ENCODE measurements at regions not wholly inside any gene's neighbourhood (a gene's known extent, or its start where the extent isn't known, plus 50 kb on each side); places are given as distances from the start of the nearest gene placed in this dataset.

DNA sequence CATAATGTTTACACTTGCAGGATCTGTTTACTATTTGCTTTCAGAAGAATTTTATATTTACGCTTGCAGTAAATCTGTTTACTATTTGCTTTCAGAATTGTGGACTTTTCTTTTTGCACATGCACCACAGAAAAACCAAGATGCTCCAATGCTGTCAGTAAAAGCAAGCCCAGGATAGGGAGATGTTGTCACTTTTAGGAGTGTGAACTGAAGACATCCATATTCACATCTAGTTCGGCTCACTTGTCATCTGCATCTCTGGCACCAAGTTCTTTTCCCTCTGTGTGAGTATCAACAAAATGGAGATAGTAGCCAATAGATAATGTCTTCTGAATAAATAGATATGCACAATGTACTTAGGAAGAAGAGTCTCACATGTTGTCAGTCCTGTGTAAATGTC lies 109.3 kb upstream of the MXRA5 start:
- H3K9ac ChIP-seq (replicated peaks; ENCODE audit: extremely low read depth, insufficient read depth, low read length), result no peak overlapping the region
- no peaks in the 10 kb centered on the region for H3K9me1 ChIP-seq (replicated peaks; ENCODE audit: control insufficient read depth, extremely low read depth, insufficient read depth, low read length)
- no peaks in the 10 kb centered on the region for H3K36me3 ChIP-seq (ENCODE audit: control insufficient read depth in 2 of 2, extremely low read depth in 1 of 2, insufficient read depth in 2 of 2, low read length in 2 of 2)
- intact Hi-C loops (cut with micrococcal nuclease), result no loop called here
- no peaks in the 10 kb centered on the region for H3K4me1 ChIP-seq (ENCODE audit: control insufficient read depth, extremely low read depth, insufficient read depth, low read length)
- FAIRE-seq (no peak), DNase-seq (ENCODE audit: low read depth, low spot score) (no peak)
- no peak overlapping the region for H3K4me3 ChIP-seq (replicated peaks in 1 of 3; ENCODE audit: insufficient read depth in 1 of 3, low read depth in 1 of 3, low read length in 3 of 3)
- H2AFZ ChIP-seq (ENCODE audit: low read depth, low read length), result no peak overlapping the region
- H3K9me3 ChIP-seq (replicated peaks; ENCODE audit: control insufficient read depth, insufficient read depth, low read length), result no peaks in the 10 kb centered on the region
- dilution Hi-C loops (cut with MboI; ENCODE audit: extremely low pct_ligation_motif_present, low sequenced_read_pairs), result no loop called here
- no peak overlapping the region for H3K27ac ChIP-seq (ENCODE audit: insufficient read depth, low read depth, low read length)
- no peaks in the 10 kb centered on the region for H3K79me2 ChIP-seq (ENCODE audit: control insufficient read depth, insufficient read depth, low read length)
- TF ChIP-seq GATA2 (IDR thresholded peaks at IDR 0.05; ENCODE audit: insufficient read depth, insufficient read length, low read depth, low read length) (no peak), JUN (IDR thresholded peaks at IDR 0.05; ENCODE audit: borderline replicate concordance, insufficient read depth, insufficient read length, low read depth) (no peak)
- ChIA-PET CTCF (no interaction called here), POLR2A (no interaction called here)
- no peak overlapping the region for H3K4me2 ChIP-seq (ENCODE audit: insufficient read depth, low read length)
- no peaks in the 10 kb centered on the region for H3K27me3 ChIP-seq (ENCODE audit: control insufficient read depth in 2 of 2, insufficient read depth in 2 of 2, low read length in 2 of 2)
- H4K20me1 ChIP-seq (replicated peaks; ENCODE audit: control insufficient read depth, extremely low read depth, insufficient read depth, low read length), result no peaks in the 10 kb centered on the region
- BruUV-seq (replicated peaks), result no TSS peak

DNA sequence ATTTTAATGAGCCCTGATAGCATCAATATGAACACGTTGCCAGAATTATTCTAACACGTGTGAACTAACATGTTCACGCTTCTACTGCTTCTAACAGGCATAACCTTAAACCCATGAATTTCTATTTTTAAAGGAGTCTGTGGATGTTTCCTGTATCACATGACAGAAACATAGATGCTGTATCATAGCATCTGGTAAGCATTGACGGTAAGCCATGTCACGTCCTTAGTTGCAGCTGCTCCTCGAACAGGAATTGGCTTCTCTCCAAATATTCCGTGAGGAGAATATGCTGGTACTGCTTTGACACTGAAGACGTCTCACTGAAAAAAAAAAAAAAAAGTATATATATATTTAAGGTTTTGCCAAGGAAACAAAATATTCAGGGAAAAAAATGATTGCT lies 105.1 kb upstream of the MXRA5 start:
- TF ChIP-seq FOS (IDR thresholded peaks at IDR 0.05; ENCODE audit: borderline replicate concordance, insufficient read depth, low read length) (no peak), MYC (IDR thresholded peaks at IDR 0.05; ENCODE audit: low read depth, low read length) (no peak), EZH2 (IDR thresholded peaks at IDR 0.05; ENCODE audit: borderline replicate concordance, low read depth, low read length, severe bottlenecking) (no peak), GATA2 (IDR thresholded peaks at IDR 0.05; ENCODE audit: insufficient read depth, insufficient read length, low read depth, low read length) (no peak), JUN (IDR thresholded peaks at IDR 0.05; ENCODE audit: borderline replicate concordance, insufficient read depth, insufficient read length, low read depth) (no peak), POLR2AphosphoS5 (IDR thresholded peaks at IDR 0.05; ENCODE audit: insufficient read depth, low read depth, low read length) (no peak), POLR2A (IDR thresholded peaks at IDR 0.05; ENCODE audit: low read depth, low read length) (no peak)
- TF ChIP-seq, protein P1, sequence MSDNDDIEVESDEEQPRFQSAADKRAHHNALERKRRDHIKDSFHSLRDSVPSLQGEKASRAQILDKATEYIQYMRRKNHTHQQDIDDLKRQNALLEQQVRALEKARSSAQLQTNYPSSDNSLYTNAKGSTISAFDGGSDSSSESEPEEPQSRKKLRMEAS (IDR thresholded peaks at IDR 0.05; ENCODE audit: insufficient read depth, insufficient read length), result no peak
- TF ChIP-seq, protein P2, sequence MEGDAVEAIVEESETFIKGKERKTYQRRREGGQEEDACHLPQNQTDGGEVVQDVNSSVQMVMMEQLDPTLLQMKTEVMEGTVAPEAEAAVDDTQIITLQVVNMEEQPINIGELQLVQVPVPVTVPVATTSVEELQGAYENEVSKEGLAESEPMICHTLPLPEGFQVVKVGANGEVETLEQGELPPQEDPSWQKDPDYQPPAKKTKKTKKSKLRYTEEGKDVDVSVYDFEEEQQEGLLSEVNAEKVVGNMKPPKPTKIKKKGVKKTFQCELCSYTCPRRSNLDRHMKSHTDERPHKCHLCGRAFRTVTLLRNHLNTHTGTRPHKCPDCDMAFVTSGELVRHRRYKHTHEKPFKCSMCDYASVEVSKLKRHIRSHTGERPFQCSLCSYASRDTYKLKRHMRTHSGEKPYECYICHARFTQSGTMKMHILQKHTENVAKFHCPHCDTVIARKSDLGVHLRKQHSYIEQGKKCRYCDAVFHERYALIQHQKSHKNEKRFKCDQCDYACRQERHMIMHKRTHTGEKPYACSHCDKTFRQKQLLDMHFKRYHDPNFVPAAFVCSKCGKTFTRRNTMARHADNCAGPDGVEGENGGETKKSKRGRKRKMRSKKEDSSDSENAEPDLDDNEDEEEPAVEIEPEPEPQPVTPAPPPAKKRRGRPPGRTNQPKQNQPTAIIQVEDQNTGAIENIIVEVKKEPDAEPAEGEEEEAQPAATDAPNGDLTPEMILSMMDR (IDR thresholded peaks at IDR 0.05; ENCODE audit: extremely low read depth in 1 of 2, insufficient read depth in 1 of 2, low read depth in 1 of 2, low read length in 2 of 2), result no peak
- DNase-seq (ENCODE audit: low read depth, low spot score) (no peak), FAIRE-seq (no peak)
- no peaks in the 10 kb centered on the region for H3K79me2 ChIP-seq (ENCODE audit: control insufficient read depth, insufficient read depth, low read length)
- ChIA-PET CTCF (no interaction called here), POLR2A (no interaction called here)
- H2AFZ ChIP-seq (ENCODE audit: low read depth, low read length), result no peak overlapping the region
- no peak overlapping the region for H3K4me3 ChIP-seq (replicated peaks in 1 of 3; ENCODE audit: insufficient read depth in 1 of 3, low read depth in 1 of 3, low read length in 3 of 3)
- no peaks in the 10 kb centered on the region for H3K4me1 ChIP-seq (ENCODE audit: control insufficient read depth, extremely low read depth, insufficient read depth, low read length)
- H3K36me3 ChIP-seq (ENCODE audit: control insufficient read depth in 2 of 2, extremely low read depth in 1 of 2, insufficient read depth in 2 of 2, low read length in 2 of 2), result no peaks in the 10 kb centered on the region
- no peak overlapping the region for H3K9ac ChIP-seq (replicated peaks; ENCODE audit: extremely low read depth, insufficient read depth, low read length)
- no peaks in the 10 kb centered on the region for H4K20me1 ChIP-seq (replicated peaks; ENCODE audit: control insufficient read depth, extremely low read depth, insufficient read depth, low read length)
- no peaks in the 10 kb centered on the region for H3K27me3 ChIP-seq (ENCODE audit: control insufficient read depth in 2 of 2, insufficient read depth in 2 of 2, low read length in 2 of 2)
- no peak overlapping the region for H3K27ac ChIP-seq (ENCODE audit: insufficient read depth, low read depth, low read length)
- H3K9me3 ChIP-seq (replicated peaks; ENCODE audit: control insufficient read depth, insufficient read depth, low read length), result no peaks in the 10 kb centered on the region
- intact Hi-C loops (cut with micrococcal nuclease) (no loop called here), dilution Hi-C loops (cut with MboI; ENCODE audit: extremely low pct_ligation_motif_present, low sequenced_read_pairs) (no loop called here)
- no peaks in the 10 kb centered on the region for H3K9me1 ChIP-seq (replicated peaks; ENCODE audit: control insufficient read depth, extremely low read depth, insufficient read depth, low read length)
- no TSS peak for BruUV-seq (replicated peaks)
- H3K4me2 ChIP-seq (ENCODE audit: insufficient read depth, low read length), result no peak overlapping the region
